ENCODE measurements at regions not wholly inside any gene's neighbourhood (a gene's known extent, or its start where the extent isn't known, plus 50 kb on each side); places are given as distances from the start of the nearest gene placed in this dataset.

GRCh38 chr3:14283813-14284438, 105.3 kb downstream of the LSM3 start:
- peaks cover 0 to 16% of the 10 kb centered on the region in 2 donors for H3K27me3 ChIP-seq
- no peaks in the 10 kb centered on the region for H3K4me1 ChIP-seq
- H3K27ac ChIP-seq = no peak overlapping the region
- intact Hi-C loops (cut with DNase I; ENCODE audit: low total_unique reads) = no loop called here
- no peak overlapping the region for H3K4me3 ChIP-seq
- H3K9me3 ChIP-seq = no peaks in the 10 kb centered on the region
- TF ChIP-seq CTCF (IDR thresholded peaks at IDR 0.05) = no peak
- no peak for DNase-seq
- H3K36me3 ChIP-seq = no peaks in the 10 kb centered on the region

- no peaks in the 10 kb centered on the region for H3K4me1 ChIP-seq
- H3K27ac ChIP-seq = no peak overlapping the region
- no peak for DNase-seq
- peaks cover 0 to 15% of the 10 kb centered on the region in 2 donors for H3K27me3 ChIP-seq
- no peak for TF ChIP-seq CTCF (IDR thresholded peaks at IDR 0.05)
- H3K36me3 ChIP-seq = no peaks in the 10 kb centered on the region
- no peak overlapping the region for H3K4me3 ChIP-seq
- H3K9me3 ChIP-seq = no peaks in the 10 kb centered on the region
- intact Hi-C loops (cut with DNase I; ENCODE audit: low total_unique reads) = no loop called here
Measured at GRCh38 chr3:14284694-14285547, 106.3 kb downstream of the LSM3 start.

GRCh38 chr3:14285548-14285925, 106.9 kb downstream of the LSM3 start:
- no peak for TF ChIP-seq CTCF (IDR thresholded peaks at IDR 0.05)
- no peaks in the 10 kb centered on the region for H3K9me3 ChIP-seq
- no peaks in the 10 kb centered on the region for H3K36me3 ChIP-seq
- H3K4me3 ChIP-seq = no peak overlapping the region
- DNase-seq = no peak
- H3K4me1 ChIP-seq = no peaks in the 10 kb centered on the region
- intact Hi-C loops (cut with DNase I; ENCODE audit: low total_unique reads) = no loop called here
- no peak overlapping the region for H3K27ac ChIP-seq
- H3K27me3 ChIP-seq = peaks cover 0 to 16% of the 10 kb centered on the region in 2 donors

- no peaks in the 10 kb centered on the region for H3K4me1 ChIP-seq
- no peak overlapping the region for H3K4me3 ChIP-seq
- no peaks in the 10 kb centered on the region for H3K9me3 ChIP-seq
- no peak for DNase-seq
- TF ChIP-seq CTCF (IDR thresholded peaks at IDR 0.05) = no peak
- H3K36me3 ChIP-seq = no peaks in the 10 kb centered on the region
- H3K27me3 ChIP-seq = peaks cover 0 to 19% of the 10 kb centered on the region in 2 donors
- no peak overlapping the region for H3K27ac ChIP-seq
- intact Hi-C loops (cut with DNase I; ENCODE audit: low total_unique reads) = no loop called here
Measured at GRCh38 chr3:14286887-14287500, 108.4 kb downstream of the LSM3 start.

- Histone ChIP-seq H3K27ac (no peak overlapping the region), H3K4me3 (no peak overlapping the region), H3K36me3 (no peaks in the 10 kb centered on the region), H3K4me1 (no peaks in the 10 kb centered on the region), H3K9me3 (no peaks in the 10 kb centered on the region), H3K27me3 (peaks cover 0 to 16% of the 10 kb centered on the region in 2 donors)
- intact Hi-C loops (cut with DNase I; ENCODE audit: low total_unique reads) = no loop called here
- TF ChIP-seq CTCF (IDR thresholded peaks at IDR 0.05) = no peak
- no peak for DNase-seq
Measured at GRCh38 chr3:14288177-14288788, 109.7 kb downstream of the LSM3 start.

Data from tibial artery (tissue), 4 donors.